ENCODE measurements at regions not wholly inside any gene's neighbourhood (a gene's known extent, or its start where the extent isn't known, plus 50 kb on each side); places are given as distances from the start of the nearest gene placed in this dataset.

DNA sequence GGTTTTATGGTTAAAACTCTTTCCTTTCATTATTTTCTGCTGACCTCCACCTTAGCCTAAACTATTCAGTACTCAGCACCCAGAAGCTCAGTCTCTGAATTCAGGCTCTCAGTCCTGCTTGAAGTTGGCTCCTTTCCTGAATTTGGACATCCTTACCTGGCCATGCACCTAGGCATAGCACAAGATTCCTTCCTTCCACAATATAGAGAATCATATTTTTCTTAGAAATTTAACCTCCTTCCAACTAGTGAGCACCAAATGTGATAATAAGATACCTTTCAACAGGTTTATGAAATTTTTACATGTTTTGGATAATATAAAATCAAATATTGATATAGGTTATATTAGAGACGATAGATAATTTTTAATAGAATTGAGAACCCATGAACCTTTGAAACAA is 905.6 kb upstream of the GHITM start (continued):
- TF ChIP-seq TCF7L2 (IDR thresholded peaks at IDR 0.05; ENCODE audit: borderline replicate concordance, extremely low read depth, insufficient read depth, insufficient read length) (no peak), ZNF274 (IDR thresholded peaks at IDR 0.05; ENCODE audit: low read depth, low read length) (no peak), ELF1 (IDR thresholded peaks at IDR 0.05; ENCODE audit: borderline replicate concordance, low read depth) (no peak), RAD21 (IDR thresholded peaks at IDR 0.05; ENCODE audit: low read depth) (no peak), SP1 (IDR thresholded peaks at IDR 0.05; ENCODE audit: low read depth) (no peak), POLR2AphosphoS5 (IDR thresholded peaks at IDR 0.05; ENCODE audit: low read depth, low read length) (no peak)
- TF ChIP-seq, protein P1, sequence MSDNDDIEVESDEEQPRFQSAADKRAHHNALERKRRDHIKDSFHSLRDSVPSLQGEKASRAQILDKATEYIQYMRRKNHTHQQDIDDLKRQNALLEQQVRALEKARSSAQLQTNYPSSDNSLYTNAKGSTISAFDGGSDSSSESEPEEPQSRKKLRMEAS (IDR thresholded peaks at IDR 0.05) = no peak

GRCh38 chr10:83248106-83248631 is 891.1 kb upstream of the GHITM start:
- no peak overlapping the region for H2AFZ ChIP-seq (ENCODE audit: low read depth, low read length, poor library complexity, severe bottlenecking)
- no peaks in the 10 kb centered on the region for H4K20me1 ChIP-seq (ENCODE audit: insufficient read depth)
- ATAC-seq (no peak), DNase-seq (ENCODE audit: low read depth, low spot score) (no peak)
- no peak overlapping the region for H3K9ac ChIP-seq (ENCODE audit: low read length)
- BruUV-seq (replicated peaks) = no TSS peak
- H3K4me1 ChIP-seq (ENCODE audit: control insufficient read depth in 1 of 2, insufficient read depth in 2 of 2, low read length in 2 of 2) = no peaks in the 10 kb centered on the region
- RAD21 ChIA-PET (ENCODE audit: low non-redundant PET in 1 of 2, low total read pairs in 2 of 2, uncharacterized antibody in 2 of 2, unreplicated experiment in 2 of 2) = no interaction called here
- no peak overlapping the region for H3K27ac ChIP-seq (ENCODE audit: low read depth, low read length)
- no peak overlapping the region for H3K4me3 ChIP-seq (replicated peaks in 1 of 2; ENCODE audit: low read depth in 1 of 2, low read length in 2 of 2)
- H3K9me3 ChIP-seq (ENCODE audit: control insufficient read depth in 1 of 2, insufficient read depth in 1 of 2, low read depth in 1 of 2, low read length in 2 of 2) = peaks cover 9 to 18% of the 10 kb centered on the region in 2 experiments; a peak in 2 of 4 replicates
- H3K79me2 ChIP-seq (ENCODE audit: insufficient read depth, low read length) = no peaks in the 10 kb centered on the region
- intact Hi-C loops (cut with micrococcal nuclease) = no loop called here
- POLR2A ChIA-PET = no interaction called here
- no peaks in the 10 kb centered on the region for H3K9me2 ChIP-seq (ENCODE audit: insufficient read depth)
- H3K27me3 ChIP-seq (ENCODE audit: insufficient read depth, low read length) = no peaks in the 10 kb centered on the region
- TF ChIP-seq RAD21 (IDR thresholded peaks at IDR 0.05; ENCODE audit: low read depth) (no peak), CEBPB (IDR thresholded peaks at IDR 0.05; ENCODE audit: low read depth) (no peak), ZBTB33 (IDR thresholded peaks at IDR 0.05; ENCODE audit: extremely low read depth, insufficient replicate concordance, low read length) (no peak), YY1 (IDR thresholded peaks at IDR 0.05; ENCODE audit: extremely low read depth, insufficient replicate concordance, low read depth, low read length) (no peak), POLR2AphosphoS5 (IDR thresholded peaks at IDR 0.05; ENCODE audit: low read depth, low read length) (no peak)
- TF ChIP-seq, protein P2, sequence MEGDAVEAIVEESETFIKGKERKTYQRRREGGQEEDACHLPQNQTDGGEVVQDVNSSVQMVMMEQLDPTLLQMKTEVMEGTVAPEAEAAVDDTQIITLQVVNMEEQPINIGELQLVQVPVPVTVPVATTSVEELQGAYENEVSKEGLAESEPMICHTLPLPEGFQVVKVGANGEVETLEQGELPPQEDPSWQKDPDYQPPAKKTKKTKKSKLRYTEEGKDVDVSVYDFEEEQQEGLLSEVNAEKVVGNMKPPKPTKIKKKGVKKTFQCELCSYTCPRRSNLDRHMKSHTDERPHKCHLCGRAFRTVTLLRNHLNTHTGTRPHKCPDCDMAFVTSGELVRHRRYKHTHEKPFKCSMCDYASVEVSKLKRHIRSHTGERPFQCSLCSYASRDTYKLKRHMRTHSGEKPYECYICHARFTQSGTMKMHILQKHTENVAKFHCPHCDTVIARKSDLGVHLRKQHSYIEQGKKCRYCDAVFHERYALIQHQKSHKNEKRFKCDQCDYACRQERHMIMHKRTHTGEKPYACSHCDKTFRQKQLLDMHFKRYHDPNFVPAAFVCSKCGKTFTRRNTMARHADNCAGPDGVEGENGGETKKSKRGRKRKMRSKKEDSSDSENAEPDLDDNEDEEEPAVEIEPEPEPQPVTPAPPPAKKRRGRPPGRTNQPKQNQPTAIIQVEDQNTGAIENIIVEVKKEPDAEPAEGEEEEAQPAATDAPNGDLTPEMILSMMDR (IDR thresholded peaks at IDR 0.05 in 2 of 3, conservative IDR thresholded peaks at IDR 0.05 in 1 of 3; ENCODE audit: borderline replicate concordance in 1 of 3, insufficient read depth in 1 of 3, low read depth in 2 of 3, low read length in 2 of 3) = no peak
- CTCF ChIA-PET = no interaction called here
- no peak overlapping the region for H3K4me2 ChIP-seq (ENCODE audit: low read length)
- no peaks in the 10 kb centered on the region for H3K36me3 ChIP-seq (ENCODE audit: control insufficient read depth in 1 of 2, insufficient read depth in 2 of 2, low read length in 2 of 2)

Data from HCT116 (cell line).